Sigmoid colon (tissue), 6 donors: ENCODE measurements at regions not wholly inside any gene's neighbourhood (a gene's known extent, or its start where the extent isn't known, plus 50 kb on each side); places are given as distances from the start of the nearest gene placed in this dataset.

ENCODE experiments used
- DNase-seq: peaks from one replicate; pipeline ENCODE4 v3.0.0-alpha.2; 2019
- H3K27ac ChIP-seq, 4 donors: fragments of 200-600 bp; sonication (generic); one replicate each; pipeline ENCODE4 v1.5.1; 2016 to 2019; ENCODE audit warnings: mild to moderate bottlenecking in 1 of 4
- H3K27me3 ChIP-seq, 3 donors: fragments of 200-600 bp; sonication (generic); one replicate each; pipeline ENCODE4 v1.5.1; 2019; ENCODE audit warnings: mild to moderate bottlenecking in 1 of 3
- H3K36me3 ChIP-seq, 4 donors: fragments of 200-600 bp; sonication (generic); one replicate each; pipeline ENCODE4 v1.5.1; 2016 to 2019
- H3K4me1 ChIP-seq, 4 donors: fragments of 200-600 bp; sonication (generic); one replicate each; pipeline ENCODE4 v1.5.1; 2017 to 2019
- H3K4me3 ChIP-seq, 4 donors: fragments of 200-600 bp; sonication (generic); one replicate each; pipeline ENCODE4 v1.5.1; 2017 to 2019; ENCODE audit warnings: mild to moderate bottlenecking in 2 of 4, moderate library complexity in 1 of 4
- H3K9me3 ChIP-seq, 4 donors: fragments of 200-600 bp in 3 of 4; sonication (generic) in 3 of 4; one replicate each; pipeline versions ENCODE4 v1.5.1 to v1.6.1; 2013 to 2019
- EP300 ChIP-seq, 4 donors: sonication (generic); formaldehyde crosslinking; IDR thresholded peaks; one replicate each; pipeline ENCODE4 v1.6.1; 2017; ENCODE audit warnings: antibody characterized with exemption in 4 of 4
- POLR2A ChIP-seq, 2 donors: fragments of 450-650 bp; IDR thresholded peaks; one replicate each; pipeline ENCODE4 v1.6.1; 2016; ENCODE audit warnings: antibody characterized with exemption in 2 of 2, mild to moderate bottlenecking in 2 of 2, moderate library complexity in 2 of 2
- POLR2AphosphoS5 ChIP-seq, 4 donors: sonication (generic); formaldehyde crosslinking; IDR thresholded peaks; one replicate each; pipeline ENCODE4 v1.6.1; 2017; ENCODE audit warnings: antibody characterized with exemption in 4 of 4
- WGBS, 2 donors: extraction: QIAGEN DNeasy Blood & Tissue Kit; methylation state at CpG; one replicate each; pipeline ENCODE4 v1.1.7; 2013; 5-methylcytosine and 5-hydroxymethylcytosine counted together
- intact Hi-C: fragments of 100-400 bp; cut with DNase I; formaldehyde crosslinking; loops from one replicate; pipeline ENCODE4 v1.15.1; 2023
- TF ChIP-seq, protein P1 (sequence below), 4 experiments: fragments of 450-650 bp in 3 of 4; fragments of 200-600 bp in 1 of 4; IDR thresholded peaks; one replicate each; pipeline ENCODE4 v1.5.1; 2016 to 2019; ENCODE audit warnings: antibody characterized with exemption in 4 of 4, mild to moderate bottlenecking in 3 of 4, moderate library complexity in 2 of 4
- donor health status: healthy with polysubstance abuse.
- donor health status: healthy.

DNA sequence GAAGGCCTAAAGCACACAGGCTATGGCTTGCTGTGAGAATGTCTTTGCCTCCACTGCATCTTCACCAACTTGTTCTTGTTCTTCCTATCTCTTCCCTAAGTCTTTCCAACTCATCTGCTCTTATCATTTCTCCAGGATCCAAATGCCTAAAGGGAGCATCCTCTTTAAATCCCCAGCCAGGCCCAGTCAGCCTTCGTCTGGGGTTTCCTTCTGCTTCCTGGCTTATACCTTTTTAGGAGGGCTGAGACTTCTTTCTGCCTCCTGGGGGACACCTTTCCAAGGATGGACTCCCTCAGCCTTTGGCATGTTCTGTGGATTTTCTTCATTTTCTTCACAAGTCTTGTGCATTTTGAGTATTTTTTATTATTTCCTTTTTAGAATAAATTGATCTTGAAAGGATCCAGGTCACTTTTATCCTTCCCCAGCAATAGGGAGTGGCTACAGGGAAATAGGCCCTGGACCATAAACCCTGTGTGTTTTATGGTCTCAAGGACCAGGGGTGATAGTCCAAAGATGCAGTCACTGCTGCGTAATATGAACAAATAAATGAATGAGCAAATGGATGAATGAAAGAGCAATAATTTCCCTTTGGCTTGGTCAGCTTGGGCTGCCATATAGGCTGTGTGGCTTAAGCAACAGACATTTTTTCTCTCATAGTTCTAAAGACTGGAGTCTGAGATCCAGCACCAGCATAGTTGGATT lies 122.1 kb upstream of the LRIG1 start:
- H3K27me3 ChIP-seq = no peaks in the 10 kb centered on the region
- no peak for TF ChIP-seq POLR2AphosphoS5 (IDR thresholded peaks at IDR 0.05)
- no peak overlapping the region for H3K27ac ChIP-seq
- intact Hi-C loops = no loop called here
- H3K4me1 ChIP-seq = peaks cover 0 to 21% (median 15%) of the 10 kb centered on the region in 4 donors
- H3K9me3 ChIP-seq = no peaks in the 10 kb centered on the region
- WGBS, 2 donors = 22 to 72% methylated on average over 2 of the region's 2 CpGs
- no peak for DNase-seq
- H3K4me3 ChIP-seq = no peak overlapping the region
- no peaks in the 10 kb centered on the region for H3K36me3 ChIP-seq

DNA sequence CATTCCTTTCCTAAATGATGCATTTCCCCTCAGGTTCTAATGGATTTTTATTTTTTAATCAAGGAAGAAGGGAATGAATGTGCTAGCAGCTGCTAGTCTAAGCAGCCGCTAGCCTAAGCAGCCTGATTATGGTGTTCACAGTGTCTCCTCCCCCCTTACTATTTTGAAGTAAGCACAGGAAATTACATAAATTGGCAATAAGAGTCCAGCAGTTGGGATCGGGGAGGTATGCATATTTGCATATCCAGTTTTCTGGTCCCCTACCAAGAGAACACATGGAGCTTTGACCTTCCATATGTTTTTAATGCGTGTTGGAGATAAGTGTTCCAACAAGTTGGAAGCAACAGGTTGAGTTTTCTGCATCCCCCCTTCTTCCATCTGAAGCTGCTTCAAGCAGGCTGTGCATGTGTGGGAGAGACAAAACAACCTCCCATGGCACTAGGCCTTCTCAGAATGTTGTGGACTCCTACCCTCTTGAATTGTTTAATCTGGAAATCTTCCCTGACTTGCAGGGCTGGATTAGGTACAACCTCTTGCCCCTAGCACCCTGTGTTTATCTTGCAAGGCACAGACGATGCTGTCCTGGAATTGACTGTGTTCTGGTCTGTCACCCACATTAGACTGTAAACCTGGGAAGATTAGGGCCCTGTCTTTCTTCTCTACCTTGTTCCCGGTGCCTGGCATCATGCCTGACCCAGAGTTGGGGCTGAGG lies 124.8 kb upstream of the LRIG1 start:
- Histone ChIP-seq H3K27ac (peak overlapping the region in 3 of 4 donors; percentile 42 to 59 (median 56)), H3K27me3 (no peaks in the 10 kb centered on the region), H3K9me3 (no peaks in the 10 kb centered on the region), H3K4me1 (peaks cover 0 to 24% (median 19%) of the 10 kb centered on the region in 4 donors), H3K36me3 (no peaks in the 10 kb centered on the region), H3K4me3 (no peak overlapping the region)
- TF ChIP-seq POLR2A (IDR thresholded peaks at IDR 0.05) = no peak
- TF ChIP-seq, protein P1, sequence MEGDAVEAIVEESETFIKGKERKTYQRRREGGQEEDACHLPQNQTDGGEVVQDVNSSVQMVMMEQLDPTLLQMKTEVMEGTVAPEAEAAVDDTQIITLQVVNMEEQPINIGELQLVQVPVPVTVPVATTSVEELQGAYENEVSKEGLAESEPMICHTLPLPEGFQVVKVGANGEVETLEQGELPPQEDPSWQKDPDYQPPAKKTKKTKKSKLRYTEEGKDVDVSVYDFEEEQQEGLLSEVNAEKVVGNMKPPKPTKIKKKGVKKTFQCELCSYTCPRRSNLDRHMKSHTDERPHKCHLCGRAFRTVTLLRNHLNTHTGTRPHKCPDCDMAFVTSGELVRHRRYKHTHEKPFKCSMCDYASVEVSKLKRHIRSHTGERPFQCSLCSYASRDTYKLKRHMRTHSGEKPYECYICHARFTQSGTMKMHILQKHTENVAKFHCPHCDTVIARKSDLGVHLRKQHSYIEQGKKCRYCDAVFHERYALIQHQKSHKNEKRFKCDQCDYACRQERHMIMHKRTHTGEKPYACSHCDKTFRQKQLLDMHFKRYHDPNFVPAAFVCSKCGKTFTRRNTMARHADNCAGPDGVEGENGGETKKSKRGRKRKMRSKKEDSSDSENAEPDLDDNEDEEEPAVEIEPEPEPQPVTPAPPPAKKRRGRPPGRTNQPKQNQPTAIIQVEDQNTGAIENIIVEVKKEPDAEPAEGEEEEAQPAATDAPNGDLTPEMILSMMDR (IDR thresholded peaks at IDR 0.05) = no peak
- TF ChIP-seq EP300 (IDR thresholded peaks at IDR 0.05) = no peak
- no peak for TF ChIP-seq POLR2AphosphoS5 (IDR thresholded peaks at IDR 0.05)
- intact Hi-C loops = no loop called here
- WGBS, 2 donors = 38 to 69% methylated on average over 5 of the region's 5 CpGs
- DNase-seq = no peak

DNA sequence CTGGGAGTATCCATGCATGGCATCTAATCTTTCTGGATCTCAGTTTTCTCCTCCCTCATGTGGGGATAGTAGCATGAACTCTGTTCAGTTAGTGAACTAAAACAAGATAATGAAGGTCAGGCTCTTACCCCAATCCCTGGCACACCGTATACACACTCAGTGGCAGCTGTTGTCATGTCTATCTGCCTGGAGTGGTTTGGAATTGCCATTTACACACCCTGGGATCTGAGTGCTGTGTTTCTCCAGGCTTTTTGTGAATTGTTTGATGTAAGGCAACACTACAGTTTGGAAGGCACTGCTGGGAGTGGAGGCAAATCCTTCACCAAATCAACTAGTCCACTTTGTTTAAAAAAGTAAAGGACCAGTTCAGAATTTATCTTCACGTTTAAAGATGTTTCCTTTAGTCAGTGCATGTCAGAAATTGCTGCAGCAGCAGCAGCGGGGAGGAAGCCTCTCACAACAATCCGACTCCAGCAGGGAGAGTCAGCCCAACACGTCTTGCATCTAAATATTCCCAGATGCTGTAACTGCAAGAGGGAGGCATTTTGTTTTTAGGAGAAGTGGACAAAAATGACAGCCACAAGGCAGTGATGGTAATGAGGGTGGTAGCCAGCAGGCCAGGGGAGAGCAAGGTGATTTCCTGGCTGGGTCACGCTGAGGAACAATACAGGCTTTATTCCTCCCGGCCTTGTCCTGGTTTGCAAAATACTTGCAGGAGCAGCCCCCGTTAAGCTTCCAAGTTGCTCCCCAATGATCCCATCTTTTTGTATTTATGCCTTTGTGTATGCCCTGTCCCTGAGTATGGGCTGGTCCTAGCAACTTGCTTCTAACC lies 128.5 kb upstream of the LRIG1 start:
- Histone ChIP-seq H3K27ac (peak overlapping the region in 3 of 4 donors; percentile 0 to 38 (median 23)), H3K36me3 (no peaks in the 10 kb centered on the region), H3K9me3 (no peaks in the 10 kb centered on the region), H3K27me3 (no peaks in the 10 kb centered on the region), H3K4me3 (no peak overlapping the region), H3K4me1 (peaks cover 0 to 24% (median 19%) of the 10 kb centered on the region in 4 donors)
- 84 to 88% methylated on average over 8 of the region's 8 CpGs for WGBS, 2 donors
- TF ChIP-seq POLR2A (IDR thresholded peaks at IDR 0.05) = no peak
- TF ChIP-seq POLR2AphosphoS5 (IDR thresholded peaks at IDR 0.05) = no peak
- TF ChIP-seq EP300 (IDR thresholded peaks at IDR 0.05) = no peak
- TF ChIP-seq, protein P1 (IDR thresholded peaks at IDR 0.05) = no peak
- no peak for DNase-seq
- intact Hi-C loops = no loop called here

DNA sequence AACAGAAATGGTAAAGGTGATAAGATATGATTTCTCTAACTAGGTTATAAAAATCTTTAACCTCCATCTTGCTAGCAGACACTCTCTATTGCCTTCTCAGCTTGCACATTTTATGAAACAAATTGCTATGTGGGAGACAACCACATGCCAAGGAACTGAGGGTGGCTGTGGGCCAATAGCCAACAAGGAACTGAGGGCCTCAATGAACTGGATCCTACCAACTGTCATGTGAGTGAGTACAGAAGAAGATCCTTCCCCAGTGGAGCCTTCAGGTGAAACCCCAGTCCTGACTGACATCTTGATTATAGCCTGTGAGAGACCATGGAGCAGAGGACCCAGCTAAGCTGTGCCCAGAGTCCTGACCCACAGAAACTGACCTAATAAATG lies 129.2 kb upstream of the LRIG1 start:
- H3K4me1 ChIP-seq = peaks cover 0 to 23% (median 16%) of the 10 kb centered on the region in 4 donors
- intact Hi-C loops = loop anchor here (5.0 kb wide), 1 partner anchor 47 kb away; no protein-coding TSS in a partner anchor
- no peaks in the 10 kb centered on the region for H3K27me3 ChIP-seq
- H3K36me3 ChIP-seq = no peaks in the 10 kb centered on the region
- no peaks in the 10 kb centered on the region for H3K9me3 ChIP-seq
- H3K27ac ChIP-seq = peak overlapping the region in 2 of 4 donors; percentile 0 to 38
- DNase-seq = no peak
- no peak overlapping the region for H3K4me3 ChIP-seq
- no peak for TF ChIP-seq POLR2A (IDR thresholded peaks at IDR 0.05)
- no peak for TF ChIP-seq POLR2AphosphoS5 (IDR thresholded peaks at IDR 0.05)
- TF ChIP-seq, protein P1 (IDR thresholded peaks at IDR 0.05) = no peak
- no peak for TF ChIP-seq EP300 (IDR thresholded peaks at IDR 0.05)
